GM12892 (cell line): ENCODE measurements at regions not wholly inside any gene's neighbourhood (a gene's known extent, or its start where the extent isn't known, plus 50 kb on each side); places are given as distances from the start of the nearest gene placed in this dataset.

Experiments used
- POLR2A ChIP-seq: IDR thresholded peaks from 2 replicates; pipeline ENCODE4 v1.6.1; 2011; ENCODE audit warnings: low read depth, low read length, control low read depth
- TAF1 ChIP-seq: IDR thresholded peaks from 2 replicates; pipeline ENCODE4 v1.6.1; 2011; ENCODE audit warnings: low read depth, mild to moderate bottlenecking, control low read depth, low read length, borderline replicate concordance

DNA sequence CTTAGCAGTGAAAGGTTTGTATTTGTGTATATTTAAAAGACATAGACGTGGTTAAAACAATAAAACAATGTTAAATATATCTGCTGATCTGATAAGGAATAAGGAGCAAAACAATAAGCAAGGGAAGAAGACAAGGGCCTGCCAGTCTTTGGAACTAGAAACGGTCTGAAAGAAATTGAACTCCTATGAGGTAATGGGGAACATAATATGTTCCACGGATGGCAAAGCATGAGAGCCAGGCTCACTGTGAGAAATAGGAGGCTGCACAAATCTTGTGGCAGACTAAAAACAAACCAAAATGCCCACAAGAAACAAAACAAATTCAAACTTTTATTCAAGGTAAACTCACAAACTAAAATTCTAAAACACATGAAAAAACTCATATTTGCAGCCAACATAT is 150.5 kb downstream of the NTMT2 start:
- TF ChIP-seq TAF1 = no peak
- TF ChIP-seq POLR2A = no peak
